ENCODE measurements at regions not wholly inside any gene's neighbourhood (a gene's known extent, or its start where the extent isn't known, plus 50 kb on each side); places are given as distances from the start of the nearest gene placed in this dataset.

DNA sequence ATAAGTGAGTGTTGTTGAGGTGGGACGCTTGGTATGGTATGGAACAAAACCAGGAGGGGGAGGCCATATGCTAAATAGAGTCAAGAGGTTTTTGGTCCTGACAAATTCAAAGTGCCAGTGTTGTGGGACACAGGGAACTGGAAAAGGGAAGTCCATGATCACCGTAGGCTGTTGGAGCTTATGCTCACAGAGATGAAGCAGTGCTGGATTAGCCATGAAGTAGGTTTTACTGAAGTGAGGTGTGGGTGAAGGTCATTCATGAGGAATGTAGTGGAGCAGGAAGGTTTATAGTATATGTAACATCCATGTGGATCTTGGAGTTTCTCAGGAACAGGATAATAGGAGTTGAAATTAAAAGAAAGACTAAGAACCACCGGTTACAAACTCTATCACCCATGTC lies 256.1 kb upstream of the PITX2 start:
- TF ChIP-seq, protein P1, sequence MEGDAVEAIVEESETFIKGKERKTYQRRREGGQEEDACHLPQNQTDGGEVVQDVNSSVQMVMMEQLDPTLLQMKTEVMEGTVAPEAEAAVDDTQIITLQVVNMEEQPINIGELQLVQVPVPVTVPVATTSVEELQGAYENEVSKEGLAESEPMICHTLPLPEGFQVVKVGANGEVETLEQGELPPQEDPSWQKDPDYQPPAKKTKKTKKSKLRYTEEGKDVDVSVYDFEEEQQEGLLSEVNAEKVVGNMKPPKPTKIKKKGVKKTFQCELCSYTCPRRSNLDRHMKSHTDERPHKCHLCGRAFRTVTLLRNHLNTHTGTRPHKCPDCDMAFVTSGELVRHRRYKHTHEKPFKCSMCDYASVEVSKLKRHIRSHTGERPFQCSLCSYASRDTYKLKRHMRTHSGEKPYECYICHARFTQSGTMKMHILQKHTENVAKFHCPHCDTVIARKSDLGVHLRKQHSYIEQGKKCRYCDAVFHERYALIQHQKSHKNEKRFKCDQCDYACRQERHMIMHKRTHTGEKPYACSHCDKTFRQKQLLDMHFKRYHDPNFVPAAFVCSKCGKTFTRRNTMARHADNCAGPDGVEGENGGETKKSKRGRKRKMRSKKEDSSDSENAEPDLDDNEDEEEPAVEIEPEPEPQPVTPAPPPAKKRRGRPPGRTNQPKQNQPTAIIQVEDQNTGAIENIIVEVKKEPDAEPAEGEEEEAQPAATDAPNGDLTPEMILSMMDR (IDR thresholded peaks at IDR 0.05; ENCODE audit: insufficient read depth, low read length, poor library complexity, severe bottlenecking) = no peak
- no peak for TF ChIP-seq EZH2phosphoT487 (conservative IDR thresholded peaks at IDR 0.05; ENCODE audit: low read length)
